ENCODE measurements at regions not wholly inside any gene's neighbourhood (a gene's known extent, or its start where the extent isn't known, plus 50 kb on each side); places are given as distances from the start of the nearest gene placed in this dataset.

- POLR2A ChIA-PET = no interaction called here
- no peak overlapping the region for H3K27ac Mint-ChIP-seq
- intact Hi-C loops (cut with micrococcal nuclease) = no loop called here
- H3K4me1 Mint-ChIP-seq (ENCODE audit: low read depth) = no peaks in the 10 kb centered on the region
- H3K9me3 Mint-ChIP-seq = no peaks in the 10 kb centered on the region
- CTCF ChIA-PET = no interaction called here
- no peak overlapping the region for H3K4me3 Mint-ChIP-seq
- DNase-seq (no peak), ATAC-seq (no peak)
- no peak for TF ChIP-seq CTCF (IDR thresholded peaks at IDR 0.05)
- no peaks in the 10 kb centered on the region for H3K27me3 Mint-ChIP-seq
- H3K36me3 Mint-ChIP-seq (ENCODE audit: low read depth) = no peaks in the 10 kb centered on the region
Observed at GRCh38 chr12:22740656-22741355, 115.8 kb downstream of the ETNK1 start.

DNA sequence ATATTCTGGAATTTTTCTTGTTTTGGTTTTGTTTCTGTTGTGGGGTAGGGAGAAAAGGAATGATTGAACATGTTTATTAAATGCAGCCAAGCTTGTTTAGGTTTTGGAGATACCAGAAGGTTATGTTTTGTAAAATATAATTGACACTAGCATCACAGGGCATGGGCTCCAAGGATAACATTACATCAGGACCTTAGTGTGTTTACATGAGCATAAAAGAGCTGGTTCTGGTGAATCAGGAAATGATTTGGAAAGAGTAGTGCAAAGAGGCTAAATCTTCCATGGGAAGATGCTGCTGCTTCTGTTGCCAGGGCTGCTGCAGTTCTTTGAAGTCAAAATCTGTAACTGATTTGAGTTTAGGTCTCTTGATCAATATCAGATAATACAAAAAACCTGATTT lies 118.7 kb downstream of the ETNK1 start:
- TF ChIP-seq CTCF (IDR thresholded peaks at IDR 0.05) = no peak
- Mint-ChIP-seq H3K36me3 (ENCODE audit: low read depth) (no peaks in the 10 kb centered on the region), H3K27me3 (peaks cover 1% of the 10 kb centered on the region), H3K4me3 (no peak overlapping the region), H3K4me1 (ENCODE audit: low read depth) (no peaks in the 10 kb centered on the region), H3K27ac (no peak overlapping the region), H3K9me3 (no peaks in the 10 kb centered on the region)
- intact Hi-C loops (cut with micrococcal nuclease) = no loop called here
- POLR2A ChIA-PET = no interaction called here
- DNase-seq (no peak), ATAC-seq (no peak)
- CTCF ChIA-PET = no interaction called here

GRCh38 chr12:22744197-22744596 lies 119.2 kb downstream of the ETNK1 start:
- CTCF ChIA-PET = no interaction called here
- Mint-ChIP-seq H3K4me1 (ENCODE audit: low read depth) (no peaks in the 10 kb centered on the region), H3K9me3 (no peaks in the 10 kb centered on the region), H3K4me3 (no peak overlapping the region), H3K27ac (no peak overlapping the region), H3K27me3 (peaks cover 1% of the 10 kb centered on the region), H3K36me3 (ENCODE audit: low read depth) (no peaks in the 10 kb centered on the region)
- intact Hi-C loops (cut with micrococcal nuclease) = no loop called here
- DNase-seq = no peak
- POLR2A ChIA-PET = no interaction called here
- TF ChIP-seq CTCF (IDR thresholded peaks at IDR 0.05) = no peak
- ATAC-seq = no peak

DNA sequence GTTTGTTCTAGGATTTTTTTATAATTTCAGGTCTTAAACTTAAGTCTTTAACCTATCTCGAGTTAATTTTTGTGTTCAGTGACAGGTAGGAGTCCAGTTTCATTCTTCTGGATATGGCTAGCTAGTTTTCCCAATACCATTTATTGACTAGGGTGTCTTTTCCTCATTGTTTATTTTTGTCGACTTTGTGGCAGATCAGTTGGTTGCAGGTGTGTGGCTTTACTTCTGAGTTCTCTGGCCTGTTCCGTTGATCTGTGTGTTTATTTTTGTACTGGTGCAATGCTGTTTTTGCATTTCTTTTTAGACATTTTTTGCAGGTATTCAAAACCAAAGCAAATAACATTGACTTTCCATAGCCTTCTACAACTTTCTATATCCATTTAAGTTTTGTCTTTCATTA lies 121.7 kb downstream of the ETNK1 start:
- ATAC-seq (no peak), DNase-seq (no peak)
- ChIA-PET POLR2A (interaction anchor here (0.7 kb wide), 1 partner anchor 391 kb away, joined by 3 read pairs; no protein-coding TSS in a partner anchor), CTCF (no interaction called here)
- Mint-ChIP-seq H3K4me3 (no peak overlapping the region), H3K36me3 (ENCODE audit: low read depth) (no peaks in the 10 kb centered on the region), H3K9me3 (no peaks in the 10 kb centered on the region), H3K27me3 (peaks cover 3% of the 10 kb centered on the region), H3K27ac (no peak overlapping the region), H3K4me1 (ENCODE audit: low read depth) (no peaks in the 10 kb centered on the region)
- TF ChIP-seq CTCF (IDR thresholded peaks at IDR 0.05) = no peak
- intact Hi-C loops (cut with micrococcal nuclease) = no loop called here

DNA sequence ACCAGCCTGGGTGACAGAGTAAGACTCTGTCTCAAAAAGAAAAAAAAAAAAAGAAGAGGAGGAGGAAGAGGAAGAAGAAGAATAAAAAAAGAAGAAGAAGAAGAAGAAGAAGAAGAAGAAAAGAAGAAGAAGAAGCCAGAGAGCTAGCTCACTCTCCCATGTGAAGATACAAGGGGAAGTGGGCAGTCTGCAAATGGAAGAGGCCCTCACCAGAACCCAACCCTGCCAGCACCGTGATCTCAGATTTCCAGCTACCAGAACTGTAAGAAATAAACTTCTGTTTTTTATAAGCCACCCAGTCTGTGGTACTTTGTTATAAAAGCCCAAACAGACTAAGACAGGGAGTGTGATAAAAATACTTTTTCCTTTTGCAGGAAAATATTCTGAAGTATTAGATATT lies 130.7 kb downstream of the ETNK1 start:
- intact Hi-C loops (cut with micrococcal nuclease) = no loop called here
- Mint-ChIP-seq H3K4me3 (no peak overlapping the region), H3K27me3 (peaks cover 3% of the 10 kb centered on the region), H3K9me3 (peaks cover 3% of the 10 kb centered on the region), H3K4me1 (ENCODE audit: low read depth) (no peaks in the 10 kb centered on the region), H3K36me3 (ENCODE audit: low read depth) (no peaks in the 10 kb centered on the region), H3K27ac (no peak overlapping the region)
- ChIA-PET POLR2A (no interaction called here), CTCF (no interaction called here)
- DNase-seq = no peak
- no peak for ATAC-seq
- TF ChIP-seq CTCF (IDR thresholded peaks at IDR 0.05) = no peak
